ENCODE measurements at regions not wholly inside any gene's neighbourhood (a gene's known extent, or its start where the extent isn't known, plus 50 kb on each side); places are given as distances from the start of the nearest gene placed in this dataset.

DNA sequence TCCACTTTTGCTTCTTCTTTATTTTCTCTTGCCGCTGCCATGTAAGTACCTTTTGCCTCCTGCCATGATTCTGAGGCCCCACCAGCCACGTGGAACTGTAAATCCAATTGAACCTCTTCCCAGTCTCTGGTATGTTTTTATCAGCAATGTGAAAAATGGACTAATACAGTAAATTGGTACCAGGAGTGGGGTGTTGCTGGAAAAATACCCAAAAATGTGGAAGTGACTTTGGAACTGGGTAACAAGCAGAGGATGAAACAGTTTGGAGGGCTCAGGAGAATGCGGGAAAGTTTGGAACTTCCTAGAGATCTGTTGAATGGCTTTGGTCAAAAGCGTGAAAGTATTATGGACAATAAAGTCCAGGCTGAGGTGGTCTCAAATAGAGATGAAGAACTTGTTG, 670.3 kb upstream of the ZWINT start:
- TF ChIP-seq, protein P1, sequence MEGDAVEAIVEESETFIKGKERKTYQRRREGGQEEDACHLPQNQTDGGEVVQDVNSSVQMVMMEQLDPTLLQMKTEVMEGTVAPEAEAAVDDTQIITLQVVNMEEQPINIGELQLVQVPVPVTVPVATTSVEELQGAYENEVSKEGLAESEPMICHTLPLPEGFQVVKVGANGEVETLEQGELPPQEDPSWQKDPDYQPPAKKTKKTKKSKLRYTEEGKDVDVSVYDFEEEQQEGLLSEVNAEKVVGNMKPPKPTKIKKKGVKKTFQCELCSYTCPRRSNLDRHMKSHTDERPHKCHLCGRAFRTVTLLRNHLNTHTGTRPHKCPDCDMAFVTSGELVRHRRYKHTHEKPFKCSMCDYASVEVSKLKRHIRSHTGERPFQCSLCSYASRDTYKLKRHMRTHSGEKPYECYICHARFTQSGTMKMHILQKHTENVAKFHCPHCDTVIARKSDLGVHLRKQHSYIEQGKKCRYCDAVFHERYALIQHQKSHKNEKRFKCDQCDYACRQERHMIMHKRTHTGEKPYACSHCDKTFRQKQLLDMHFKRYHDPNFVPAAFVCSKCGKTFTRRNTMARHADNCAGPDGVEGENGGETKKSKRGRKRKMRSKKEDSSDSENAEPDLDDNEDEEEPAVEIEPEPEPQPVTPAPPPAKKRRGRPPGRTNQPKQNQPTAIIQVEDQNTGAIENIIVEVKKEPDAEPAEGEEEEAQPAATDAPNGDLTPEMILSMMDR (IDR thresholded peaks at IDR 0.05; ENCODE audit: extremely low read depth, missing control alignments): no peak
- no peak for DNase-seq (ENCODE audit: low spot score)

DNA sequence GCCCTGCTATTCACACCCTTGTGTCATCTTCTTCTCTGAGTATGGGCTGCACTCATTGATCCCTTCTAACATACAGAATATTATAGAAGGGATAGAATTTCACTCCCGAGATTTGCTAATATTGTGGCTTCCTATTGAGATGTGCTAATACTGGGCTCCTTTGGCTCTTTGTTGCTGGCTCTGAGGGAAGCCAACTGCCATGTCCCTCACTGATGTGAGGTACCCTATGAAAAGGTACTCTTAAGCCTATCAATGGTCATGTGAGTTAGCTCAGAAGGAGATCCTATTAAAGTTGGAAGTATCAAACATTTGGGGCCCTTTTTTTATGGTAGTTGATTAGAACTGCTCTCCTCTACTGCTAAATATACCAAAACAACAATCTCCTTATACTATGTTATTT, 665.2 kb upstream of the ZWINT start:
- TF ChIP-seq, protein P1 (IDR thresholded peaks at IDR 0.05; ENCODE audit: extremely low read depth, missing control alignments): no peak
- DNase-seq (ENCODE audit: low spot score): no peak

DNA sequence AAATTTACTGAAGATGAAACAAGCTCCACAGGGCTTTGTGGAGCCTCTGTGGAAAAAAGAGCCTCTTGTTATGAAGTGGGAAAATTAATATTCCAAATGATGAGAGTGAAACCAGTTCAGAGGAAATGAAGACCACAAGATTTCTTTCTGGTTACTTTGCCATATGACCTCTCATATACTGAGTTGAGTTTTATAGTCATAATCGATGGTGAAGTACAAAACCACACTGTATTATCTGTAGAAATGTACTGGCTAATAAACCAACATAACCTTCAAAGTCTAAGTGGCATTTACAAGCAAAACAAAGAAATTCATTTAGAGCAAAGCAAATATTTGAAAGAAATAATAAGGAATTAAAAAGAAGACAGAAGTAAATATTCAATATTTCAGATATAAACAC, 662.6 kb upstream of the ZWINT start:
- TF ChIP-seq, protein P1 (IDR thresholded peaks at IDR 0.05; ENCODE audit: extremely low read depth, missing control alignments): no peak
- DNase-seq (ENCODE audit: low spot score): no peak

DNA sequence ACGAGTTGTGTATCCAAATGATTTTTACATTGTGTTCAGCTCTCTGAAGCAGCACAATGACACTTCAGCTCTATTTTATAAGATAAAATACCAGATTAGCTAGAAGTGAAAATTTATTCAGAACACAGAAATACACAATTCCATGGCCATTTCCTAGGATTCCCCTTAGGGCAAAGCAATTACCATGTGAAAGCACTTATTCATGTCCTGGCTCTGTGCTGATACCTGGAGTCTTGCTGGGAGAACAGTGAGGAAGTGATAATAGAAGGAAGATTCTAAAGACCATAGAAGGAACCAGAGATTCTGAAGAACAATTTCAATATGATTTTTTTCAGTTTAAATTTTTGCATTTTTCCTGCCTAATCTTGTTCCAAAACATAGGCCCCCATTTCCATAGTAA, 657.4 kb upstream of the ZWINT start:
- no peak for DNase-seq (ENCODE audit: low spot score)

DNA sequence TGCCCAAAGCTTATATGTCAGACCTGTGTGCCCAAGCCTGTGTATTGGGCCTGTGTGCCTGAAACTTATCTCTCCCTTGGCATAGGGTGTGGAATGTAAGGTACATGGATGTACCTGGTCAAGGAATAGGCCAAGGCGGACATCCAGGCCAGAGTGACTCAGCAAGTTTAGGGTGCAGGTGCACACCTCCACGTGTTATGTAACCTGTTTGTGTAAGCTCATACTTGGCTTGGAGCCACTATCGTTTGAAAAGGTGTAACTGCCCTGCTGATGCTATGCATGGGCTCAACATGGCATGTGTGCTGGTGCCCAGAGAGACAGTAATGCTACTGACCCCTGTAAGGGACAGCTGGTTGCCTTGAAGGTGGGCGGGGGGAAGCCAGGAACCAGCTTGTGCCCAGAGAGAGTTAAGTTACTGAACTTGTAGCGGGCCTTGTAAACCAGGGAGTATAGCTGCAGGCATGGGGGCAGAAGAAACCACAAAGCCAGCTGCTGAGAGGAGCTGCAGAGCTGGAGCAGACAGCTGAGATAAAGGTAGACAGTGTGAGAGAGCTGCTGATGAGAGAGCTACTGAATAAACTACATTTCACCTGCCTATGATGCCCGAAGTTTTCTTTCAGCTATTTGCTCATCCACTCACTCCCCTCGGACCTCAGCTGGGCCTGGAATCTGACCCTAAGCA, 656.4 kb upstream of the ZWINT start:
- TF ChIP-seq, protein P1 (IDR thresholded peaks at IDR 0.05; ENCODE audit: extremely low read depth, missing control alignments): no peak
- DNase-seq (ENCODE audit: low spot score): no peak

More for the DNA sequence above, 657.4 kb upstream of the ZWINT start:
- TF ChIP-seq, protein P1 (IDR thresholded peaks at IDR 0.05; ENCODE audit: extremely low read depth, missing control alignments): no peak

DNA sequence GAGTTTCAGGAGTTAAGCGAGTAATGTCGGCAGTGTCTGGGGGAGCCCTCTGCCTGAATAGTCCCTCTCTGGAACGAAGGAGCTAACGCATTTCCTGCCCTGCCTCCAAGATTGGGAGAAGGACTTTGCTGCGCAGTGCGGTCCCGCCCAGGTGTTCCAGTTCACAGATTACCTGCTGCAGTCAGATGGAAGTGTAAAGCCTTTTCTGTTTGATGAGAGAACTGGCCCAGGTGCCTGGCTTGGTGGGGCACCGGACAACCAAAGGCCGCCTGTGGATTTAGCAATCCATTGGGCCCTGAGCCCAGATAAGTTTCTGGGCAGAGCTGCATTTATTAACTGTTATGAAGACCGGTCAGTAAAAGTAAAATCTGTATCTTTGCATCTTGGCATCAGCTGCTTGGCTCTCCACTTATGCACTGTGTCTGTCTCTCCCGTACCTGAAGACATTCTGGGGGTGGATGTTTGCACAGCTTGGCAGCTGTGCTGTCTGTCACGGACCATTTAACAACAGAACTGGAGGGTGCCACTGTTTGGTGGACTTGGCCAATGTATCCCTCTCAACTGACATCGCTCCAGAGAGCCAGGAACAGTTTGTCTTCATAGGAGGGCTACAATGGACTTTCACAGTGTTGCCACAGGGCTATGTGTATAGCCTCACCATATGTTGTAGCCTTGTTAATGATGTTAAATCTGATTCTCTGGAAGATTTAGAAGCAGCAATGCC, 654.7 kb upstream of the ZWINT start:
- TF ChIP-seq, protein P1 (IDR thresholded peaks at IDR 0.05; ENCODE audit: extremely low read depth, missing control alignments): no peak
- DNase-seq (ENCODE audit: low spot score): no peak

DNA sequence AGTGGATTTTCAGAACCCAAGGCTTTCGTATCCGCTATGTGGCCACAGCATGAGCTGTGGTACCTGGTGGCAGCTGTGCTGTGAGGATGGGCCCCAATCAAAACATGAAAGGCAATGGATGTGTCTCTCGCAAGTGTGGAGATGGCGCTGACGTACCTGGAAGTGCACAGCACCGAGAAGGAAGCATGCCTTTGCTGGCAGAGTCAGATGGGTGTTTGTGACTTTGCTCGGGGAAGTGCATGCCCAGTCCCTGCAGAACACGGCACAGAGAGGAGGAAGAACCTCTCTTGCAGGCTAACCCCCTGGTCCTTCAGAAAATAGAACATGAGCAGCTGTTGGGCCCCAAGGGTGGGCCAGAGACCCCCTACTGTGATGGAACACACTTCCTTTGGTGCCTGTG, 654.1 kb upstream of the ZWINT start:
- TF ChIP-seq, protein P1 (IDR thresholded peaks at IDR 0.05; ENCODE audit: extremely low read depth, missing control alignments): no peak
- no peak for DNase-seq (ENCODE audit: low spot score)
